Smooth muscle cell (in vitro differentiated cells): ENCODE measurements at regions not wholly inside any gene's neighbourhood (a gene's known extent, or its start where the extent isn't known, plus 50 kb on each side); places are given as distances from the start of the nearest gene placed in this dataset.

ENCODE experiments used
- DNase-seq: peaks from one replicate; lab custom pipeline; 2025; ENCODE audit not compliant: unreplicated experiment; lab: John Stamatoyannopoulos, UW
- H2AFZ ChIP-seq: fragments of 200-600 bp; sonication (generic); 2 replicates; pipeline ENCODE4 v1.6.0; 2016; ENCODE audit warnings: antibody characterized with exemption, low read depth, mild to moderate bottlenecking
- H3F3A ChIP-seq: fragments of 200-600 bp; sonication (generic); 2 replicates; pipeline ENCODE4 v1.6.0; 2017; ENCODE audit warnings: antibody characterized with exemption, low read depth
- H3K27ac ChIP-seq: fragments of 200-600 bp; sonication (generic); 2 replicates; pipeline ENCODE4 v1.5.1; 2016; ENCODE audit warnings: low read depth, mild to moderate bottlenecking
- H3K27me3 ChIP-seq: fragments of 200-600 bp; sonication (generic); 2 replicates; pipeline ENCODE4 v1.6.1; 2016; ENCODE audit warnings: low read depth, mild to moderate bottlenecking
- H3K36me3 ChIP-seq: fragments of 200-600 bp; sonication (generic); 2 replicates; pipeline ENCODE4 v1.5.1; 2016; ENCODE audit warnings: low read depth
- H3K4me1 ChIP-seq: fragments of 200-600 bp; sonication (generic); 2 replicates; pipeline ENCODE4 v1.5.1; 2016; ENCODE audit warnings: low read depth
- H3K4me2 ChIP-seq: fragments of 200-600 bp; sonication (generic); 2 replicates; pipeline ENCODE4 v1.6.0; 2016; ENCODE audit warnings: mild to moderate bottlenecking
- H3K4me3 ChIP-seq: fragments of 200-600 bp; sonication (generic); 2 replicates; pipeline ENCODE4 v1.5.1; 2016; ENCODE audit warnings: mild to moderate bottlenecking
- H3K79me2 ChIP-seq: fragments of 200-600 bp; sonication (generic); 2 replicates; pipeline ENCODE4 v1.6.0; 2016; ENCODE audit warnings: low read depth, mild to moderate bottlenecking
- H3K9ac ChIP-seq: fragments of 200-600 bp; sonication (generic); 2 replicates; pipeline ENCODE4 v1.6.0; 2016; ENCODE audit warnings: low read depth
- H3K9me3 ChIP-seq: fragments of 200-600 bp; sonication (generic); replicated peaks from 2 replicates; pipeline ENCODE4 v1.5.1; 2016; ENCODE audit warnings: low read depth
- H4K20me1 ChIP-seq: fragments of 200-600 bp; sonication (generic); 2 replicates; pipeline ENCODE4 v1.6.0; 2016; ENCODE audit warnings: low read depth
- CTCF ChIP-seq: fragments of 200-600 bp; sonication (generic); IDR thresholded peaks from 2 replicates; pipeline ENCODE4 v1.5.1; 2017; ENCODE audit warnings: borderline replicate concordance, mild to moderate bottlenecking, antibody characterized with exemption; ENCODE audit not compliant: insufficient read depth, poor library complexity, severe bottlenecking
- WGBS: methylation state at CpG from one replicate; pipeline ENCODE4 v1.1.7; 2016; ENCODE audit warnings: low lambda C conversion rate; 5-methylcytosine and 5-hydroxymethylcytosine counted together

- no peak for DNase-seq
- Histone ChIP-seq H3K27me3 (no peaks in the 10 kb centered on the region), H3K9ac (no peak overlapping the region)
Observed at GRCh38 chr6:9896806-9897205, 518.1 kb downstream of the TFAP2A start.

GRCh38 chr6:9890893-9891292 lies 524.0 kb downstream of the TFAP2A start:
- no peak overlapping the region for H3K9ac ChIP-seq
- WGBS: 86% methylated on average over 4 of the region's 4 CpGs
- H3K27me3 ChIP-seq: no peaks in the 10 kb centered on the region
- H3F3A ChIP-seq: no peaks in the 10 kb centered on the region
- no peak overlapping the region for H2AFZ ChIP-seq
- no peak overlapping the region for H3K4me2 ChIP-seq
- no peak for DNase-seq
- no peaks in the 10 kb centered on the region for H4K20me1 ChIP-seq
- no peaks in the 10 kb centered on the region for H3K79me2 ChIP-seq
- H3K27ac ChIP-seq: no peak overlapping the region
- no peak for TF ChIP-seq CTCF
- H3K4me3 ChIP-seq: no peak overlapping the region
- no peaks in the 10 kb centered on the region for H3K9me3 ChIP-seq
- H3K4me1 ChIP-seq: no peaks in the 10 kb centered on the region
- H3K36me3 ChIP-seq: no peaks in the 10 kb centered on the region

More at GRCh38 chr6:9896806-9897205, 518.1 kb downstream of the TFAP2A start:
- Histone ChIP-seq H3K4me2 (no peak overlapping the region), H2AFZ (no peak overlapping the region), H3K4me1 (no peaks in the 10 kb centered on the region), H4K20me1 (no peaks in the 10 kb centered on the region), H3K27ac (no peak overlapping the region), H3F3A (no peaks in the 10 kb centered on the region), H3K9me3 (no peaks in the 10 kb centered on the region), H3K4me3 (no peak overlapping the region), H3K79me2 (no peaks in the 10 kb centered on the region), H3K36me3 (no peaks in the 10 kb centered on the region)
- no peak for TF ChIP-seq CTCF
- WGBS: 96% methylated on average over 3 of the region's 3 CpGs

GRCh38 chr6:9890469-9890868 lies 524.4 kb downstream of the TFAP2A start:
- H3K27ac ChIP-seq: no peak overlapping the region
- no peak overlapping the region for H3K4me3 ChIP-seq
- no peaks in the 10 kb centered on the region for H3K4me1 ChIP-seq
- H3F3A ChIP-seq: no peaks in the 10 kb centered on the region
- WGBS: 84% methylated on average over 3 of the region's 3 CpGs
- TF ChIP-seq CTCF: no peak
- H3K27me3 ChIP-seq: no peaks in the 10 kb centered on the region
- H4K20me1 ChIP-seq: no peaks in the 10 kb centered on the region
- no peak overlapping the region for H3K9ac ChIP-seq
- no peak overlapping the region for H3K4me2 ChIP-seq
- no peak for DNase-seq
- H2AFZ ChIP-seq: no peak overlapping the region
- no peaks in the 10 kb centered on the region for H3K36me3 ChIP-seq
- no peaks in the 10 kb centered on the region for H3K9me3 ChIP-seq
- no peaks in the 10 kb centered on the region for H3K79me2 ChIP-seq

- Histone ChIP-seq H4K20me1 (no peaks in the 10 kb centered on the region), H3K27me3 (no peaks in the 10 kb centered on the region), H3K9me3 (peaks cover 4% of the 10 kb centered on the region), H3K79me2 (no peaks in the 10 kb centered on the region), H2AFZ (no peak overlapping the region), H3F3A (no peaks in the 10 kb centered on the region), H3K4me2 (no peak overlapping the region), H3K27ac (no peak overlapping the region), H3K9ac (no peak overlapping the region), H3K4me1 (no peaks in the 10 kb centered on the region), H3K4me3 (no peak overlapping the region), H3K36me3 (no peaks in the 10 kb centered on the region)
- no peak for DNase-seq
- 65% methylated on average over 1 of the region's 1 CpG for WGBS
- no peak for TF ChIP-seq CTCF
Observed at GRCh38 chr6:9878535-9878934, 536.3 kb downstream of the TFAP2A start.
